LHCN-M2 (cell line): ENCODE measurements at regions not wholly inside any gene's neighbourhood (a gene's known extent, or its start where the extent isn't known, plus 50 kb on each side); places are given as distances from the start of the nearest gene placed in this dataset.
"Not testable (repeated sequence)": the region's sequence is repeated elsewhere in the genome, so short reads cannot be mapped to it uniquely, and the experiment has no call there.

Source experiments
- DNase-seq: peaks from one replicate; pipeline ENCODE4 v3.0.0-alpha.2; 2012; ENCODE audit warnings: low read depth

DNA sequence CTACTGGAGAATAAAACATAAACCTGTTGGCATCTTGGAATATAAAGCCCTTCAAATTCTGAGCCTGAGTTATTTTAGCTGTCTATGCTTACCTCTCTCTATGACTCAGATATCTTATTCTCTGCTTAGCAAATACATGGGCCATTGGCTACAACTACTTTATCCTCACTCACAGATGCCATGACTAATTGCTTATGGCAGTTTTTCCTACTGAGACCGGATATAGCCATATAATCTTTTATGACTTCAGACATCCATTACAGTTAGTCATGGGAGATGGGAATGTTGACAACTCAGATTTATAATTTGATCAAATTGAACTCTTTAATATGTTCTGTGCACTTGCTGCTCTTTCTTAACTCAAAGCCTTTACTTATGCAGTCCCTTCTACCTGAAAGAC, 502.4 kb upstream of the ATP2B1 start:
- peak; percentile 92 for DNase-seq

DNA sequence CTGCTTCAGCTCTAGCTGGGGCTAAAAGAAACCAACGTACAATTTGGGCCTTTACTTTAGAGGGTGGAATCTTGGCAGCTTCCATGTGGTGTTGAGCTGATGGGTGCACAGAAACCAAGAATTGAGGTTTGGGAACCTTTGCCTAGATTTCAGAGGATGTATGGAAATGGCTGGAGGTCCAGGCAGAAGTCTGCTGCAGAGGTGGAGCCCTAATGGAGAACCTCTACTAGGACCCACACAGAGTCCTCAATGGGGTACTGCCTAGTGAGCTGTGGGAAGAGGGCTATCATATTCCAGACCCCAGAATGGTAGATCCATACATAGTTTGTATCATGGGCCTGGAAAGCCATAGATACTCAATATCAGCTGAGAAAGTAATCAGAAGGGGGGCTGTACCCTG, 500.4 kb upstream of the ATP2B1 start:
- DNase-seq, result no peak

DNA sequence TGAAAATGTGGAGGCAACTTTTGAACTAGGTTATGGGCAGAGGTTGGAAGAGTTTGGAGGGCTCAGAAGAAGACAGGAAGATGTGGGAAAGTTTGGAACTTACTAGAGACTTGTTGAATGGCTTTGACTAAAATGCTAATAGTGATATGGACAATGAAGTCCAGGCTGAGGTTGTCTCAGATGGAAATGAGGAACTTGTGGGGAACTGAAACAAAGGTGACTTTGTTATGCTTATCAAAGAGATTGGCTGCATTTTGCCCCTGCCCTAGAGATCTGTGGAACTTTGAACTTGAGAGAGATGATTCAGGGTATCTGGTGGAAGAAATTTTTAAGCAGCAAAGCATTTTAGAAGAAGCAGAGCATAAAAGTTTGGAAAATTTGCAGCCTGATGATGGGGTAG, 499.7 kb upstream of the ATP2B1 start:
- DNase-seq, result not testable (repeated sequence)

DNA sequence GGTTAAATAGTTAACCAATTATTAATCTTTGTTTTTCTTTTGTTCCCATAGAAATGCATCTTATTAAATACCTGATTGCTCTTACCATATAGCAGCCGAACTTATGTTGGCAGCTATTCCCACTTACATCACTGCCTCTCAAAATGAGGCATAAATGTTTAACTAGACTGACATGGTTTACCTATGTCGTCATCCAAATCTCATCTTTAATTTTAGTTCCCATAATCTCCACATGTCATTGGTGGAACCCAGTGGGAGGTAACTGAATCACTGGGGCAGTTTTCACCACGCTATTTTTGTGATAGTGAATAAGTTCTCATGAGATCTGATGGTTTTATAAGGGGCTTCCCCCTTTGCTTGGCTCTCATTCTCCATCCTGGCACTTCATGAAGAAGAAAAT, 499.2 kb upstream of the ATP2B1 start:
- DNase-seq, result no peak

DNA sequence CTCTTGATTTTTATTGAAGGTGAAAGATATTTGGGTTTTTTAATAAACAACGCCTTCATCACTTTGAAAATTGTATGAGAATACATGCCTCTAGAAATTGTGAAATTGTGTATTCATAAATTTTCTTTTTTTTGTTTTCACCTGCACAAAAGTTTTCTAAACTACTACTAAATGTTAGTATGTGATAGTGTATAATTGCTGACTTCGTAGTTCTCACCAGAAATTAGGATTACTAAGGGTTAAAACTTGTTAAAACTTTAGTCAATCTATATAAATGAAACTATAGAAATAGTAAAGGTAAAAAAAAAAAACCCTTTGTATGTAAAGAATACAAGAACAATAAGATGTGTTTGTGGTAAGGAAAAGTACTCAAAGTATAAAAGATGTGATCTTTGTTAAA, 496.5 kb upstream of the ATP2B1 start:
- no peak for DNase-seq

DNA sequence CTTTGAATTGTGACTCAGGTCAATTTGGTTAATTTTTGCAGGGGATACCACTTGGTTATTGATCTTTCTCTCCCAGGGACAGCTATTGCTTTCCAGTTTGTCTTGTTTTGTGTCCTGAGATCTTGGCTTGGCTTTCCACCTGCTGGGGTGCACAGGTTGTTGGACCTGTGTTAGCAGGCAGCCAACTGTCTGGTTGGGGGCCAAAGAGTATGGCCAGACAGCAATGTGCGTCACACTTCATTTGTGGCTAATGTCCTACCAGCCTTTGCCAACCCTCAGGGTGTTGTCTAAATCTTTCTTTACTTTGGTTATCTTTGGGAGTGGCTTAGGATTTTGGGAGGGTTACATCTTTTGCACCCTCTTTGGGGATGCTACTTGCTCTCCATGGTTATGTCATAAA, 494.9 kb upstream of the ATP2B1 start:
- no peak for DNase-seq

DNA sequence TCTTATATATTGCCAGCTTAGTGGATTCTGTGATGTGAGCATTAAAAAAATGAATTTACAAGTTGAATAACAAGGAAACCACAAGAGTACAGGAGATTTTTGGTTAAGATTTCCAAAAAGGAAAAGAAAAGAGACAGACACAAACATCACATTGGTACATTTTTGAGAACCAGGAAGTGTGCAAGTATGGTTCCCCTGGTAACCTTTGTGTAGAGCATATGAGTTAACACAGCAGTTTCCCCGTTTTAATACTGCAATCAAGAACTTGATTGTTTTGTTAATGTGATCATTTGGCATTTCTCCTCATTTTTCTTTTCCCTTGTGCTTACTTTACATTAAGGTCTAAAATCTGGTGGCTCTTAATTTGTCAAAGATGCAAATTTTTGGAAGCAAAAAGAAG, 490.4 kb upstream of the ATP2B1 start:
- DNase-seq, result peak; percentile 21

DNA sequence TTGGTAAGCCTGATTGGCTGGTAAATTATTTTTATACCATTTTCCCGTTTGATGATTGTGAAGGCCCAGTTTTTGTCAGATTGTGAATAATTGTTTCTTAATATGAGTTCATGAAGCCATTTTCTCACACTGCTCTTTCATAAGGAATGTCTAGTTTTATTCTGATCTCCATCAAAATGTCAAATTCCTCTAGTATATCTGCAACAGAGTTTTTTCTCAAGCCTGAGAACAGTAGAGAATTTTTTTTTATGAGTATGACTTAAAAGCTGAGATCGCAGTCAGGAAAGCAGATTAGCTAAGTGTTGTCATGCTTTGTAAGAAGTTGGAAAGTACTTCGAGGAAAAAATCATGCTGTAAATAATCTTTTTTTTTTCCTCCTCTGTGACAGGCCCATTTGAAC, 484.9 kb upstream of the ATP2B1 start:
- no peak for DNase-seq

DNA sequence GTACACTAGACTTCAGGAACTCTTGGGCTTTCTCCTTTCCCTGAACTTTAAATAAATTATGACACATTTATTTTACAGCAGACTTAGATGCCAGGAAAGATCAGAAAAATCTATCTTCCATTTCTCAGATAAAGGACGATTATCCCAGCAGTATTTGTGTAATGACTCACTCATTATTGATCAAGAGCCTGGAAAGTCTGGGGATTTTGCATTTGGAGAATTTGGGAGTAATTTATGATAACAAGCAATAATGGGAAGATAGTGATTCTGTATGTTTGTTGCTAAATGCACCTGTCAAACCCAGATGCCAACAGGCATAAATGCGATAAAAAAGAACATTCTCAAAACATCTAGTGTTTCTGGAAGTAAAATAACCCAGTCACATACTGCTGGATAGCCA, 480.2 kb upstream of the ATP2B1 start:
- no peak for DNase-seq

DNA sequence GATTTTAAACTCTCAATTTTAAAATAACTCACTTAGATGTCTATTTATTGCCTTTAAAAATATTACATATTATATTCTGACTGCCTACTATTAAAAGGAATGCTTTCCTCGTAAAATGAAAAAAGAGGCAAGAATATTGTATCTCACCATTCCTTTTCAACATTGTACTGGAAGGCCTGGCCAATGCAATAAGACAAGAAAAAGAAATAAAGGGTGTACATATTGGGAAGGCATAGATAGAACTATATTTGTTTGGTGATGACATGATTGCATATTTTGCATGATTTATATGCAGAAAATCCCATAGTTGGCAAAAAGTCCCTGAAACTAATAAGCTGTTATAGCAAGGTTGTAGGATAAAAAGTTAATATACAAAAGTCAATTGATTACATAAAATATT, 474.6 kb upstream of the ATP2B1 start:
- no peak for DNase-seq

DNA sequence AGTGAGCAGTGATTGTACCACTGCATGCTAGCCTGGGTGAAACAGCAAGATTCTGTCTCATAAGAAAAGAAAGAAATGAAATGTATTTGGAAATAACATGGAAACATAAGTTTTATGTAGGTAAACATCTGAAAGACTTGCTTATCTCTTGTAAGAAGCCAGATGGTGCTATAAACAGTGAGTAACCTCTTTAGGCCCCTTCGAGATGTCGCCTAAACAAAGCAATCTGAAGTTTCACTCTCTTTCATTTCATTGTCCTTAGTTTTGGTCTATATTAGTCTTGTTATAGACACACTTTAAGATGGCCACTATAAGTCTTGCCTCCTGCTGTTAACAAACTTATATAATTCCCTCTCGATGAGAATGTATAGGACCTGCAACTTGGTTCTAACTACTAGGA, 472.6 kb upstream of the ATP2B1 start:
- no peak for DNase-seq

DNA sequence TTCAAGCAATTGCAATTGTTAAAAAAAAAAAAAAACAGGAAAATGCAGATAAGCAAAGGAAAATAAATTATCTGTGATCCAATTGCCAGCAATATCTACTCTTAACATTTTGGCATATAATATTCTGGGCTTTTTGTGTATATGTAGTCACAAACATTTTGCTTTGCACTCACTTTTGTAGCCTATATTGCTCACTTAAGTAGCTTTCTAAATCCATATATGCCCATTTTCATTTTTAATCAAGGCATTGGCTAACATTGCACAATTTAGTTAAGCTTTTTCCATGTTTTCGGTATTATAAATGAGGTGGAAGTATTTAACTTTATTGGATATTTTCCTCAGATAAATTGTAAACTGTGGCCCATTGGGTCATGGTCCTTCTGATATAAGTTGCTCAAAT, 466.3 kb upstream of the ATP2B1 start:
- DNase-seq, result no peak

DNA sequence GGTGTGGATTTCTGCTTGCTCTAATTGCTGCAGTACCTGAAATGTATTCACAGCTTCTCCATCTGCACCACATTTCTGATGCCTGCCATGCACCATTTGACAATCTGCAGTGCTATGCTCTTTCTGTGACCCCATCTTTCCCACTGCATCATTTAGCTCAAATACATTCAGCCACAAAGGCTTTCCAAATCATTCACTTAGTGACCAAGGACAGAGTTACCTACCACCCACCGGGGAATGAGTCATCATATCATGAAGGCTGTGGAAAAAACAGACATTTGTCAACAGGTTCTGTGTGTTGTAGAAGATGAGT, 465.5 kb upstream of the ATP2B1 start:
- DNase-seq, result peak; percentile 67

DNA sequence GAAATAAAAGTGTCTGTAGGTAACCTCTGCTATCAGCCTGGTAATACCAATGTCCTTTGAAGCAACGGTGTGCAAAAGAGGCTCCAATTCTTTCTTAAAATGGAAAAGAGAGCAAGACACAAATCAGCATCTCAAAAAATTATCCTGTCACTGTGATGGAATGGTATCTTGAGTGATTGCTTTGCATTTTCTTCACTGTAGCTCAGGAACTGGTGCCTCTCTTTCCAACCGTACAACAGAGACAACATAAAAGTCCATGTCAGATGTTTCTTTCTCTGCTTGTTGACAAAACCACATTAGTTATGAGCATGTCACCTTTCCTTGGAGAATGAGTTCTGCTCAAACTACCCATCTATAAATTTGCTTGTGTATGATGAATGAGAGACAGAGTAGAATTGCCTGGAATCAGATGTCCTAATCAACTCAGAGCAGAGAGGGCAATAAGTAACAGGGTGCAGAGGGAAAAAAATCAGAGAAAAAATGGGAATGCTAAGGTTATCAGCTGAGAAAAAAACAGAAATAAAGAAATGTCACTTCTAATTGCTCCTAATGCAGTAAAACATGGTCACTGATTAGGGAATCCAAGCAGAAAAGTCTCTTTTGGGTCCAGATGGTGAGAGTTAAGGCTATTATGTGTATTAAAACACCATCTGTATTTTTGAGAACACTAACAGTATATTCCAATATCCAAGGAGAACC, 465.0 kb upstream of the ATP2B1 start:
- no peak for DNase-seq

DNA sequence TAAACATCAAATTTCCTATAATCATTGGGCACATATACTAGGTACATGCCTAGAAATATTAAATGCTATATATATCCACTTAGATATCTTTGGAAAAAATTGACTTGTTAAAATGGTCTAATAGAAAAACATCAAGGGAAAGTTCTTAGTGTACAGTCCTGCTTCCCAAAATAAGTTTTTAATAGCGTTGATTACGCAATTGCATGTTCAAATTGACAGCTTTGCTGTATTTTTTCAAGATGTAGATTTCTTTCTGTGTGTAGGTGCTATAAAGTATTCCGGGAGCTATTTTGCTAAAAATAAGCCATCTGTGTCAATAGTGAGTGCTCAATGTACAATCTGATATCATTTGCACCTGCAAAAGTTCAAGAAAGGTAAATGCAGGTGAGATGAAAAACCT, 463.9 kb upstream of the ATP2B1 start:
- no peak for DNase-seq

DNA sequence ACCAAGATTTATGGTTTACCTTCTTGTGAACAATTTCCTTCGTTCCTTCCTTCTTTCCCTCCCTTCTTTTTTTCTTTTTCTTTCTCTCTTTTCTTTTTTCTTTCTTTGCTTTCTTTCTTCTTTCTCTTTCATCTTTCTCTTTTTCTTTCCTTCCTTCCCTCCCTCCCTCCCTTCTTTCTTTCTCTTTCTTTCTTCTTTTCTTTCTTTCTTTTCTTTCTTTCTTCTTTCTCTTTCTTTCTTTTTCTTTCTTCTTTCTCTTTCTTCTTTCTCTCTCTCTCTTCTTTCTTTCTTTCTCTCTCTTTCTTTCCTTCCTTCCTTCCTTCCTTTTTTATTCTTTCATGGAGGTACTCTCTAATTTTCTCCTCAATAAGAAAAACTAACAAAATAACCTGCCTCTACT, 462.1 kb upstream of the ATP2B1 start:
- no peak for DNase-seq

DNA sequence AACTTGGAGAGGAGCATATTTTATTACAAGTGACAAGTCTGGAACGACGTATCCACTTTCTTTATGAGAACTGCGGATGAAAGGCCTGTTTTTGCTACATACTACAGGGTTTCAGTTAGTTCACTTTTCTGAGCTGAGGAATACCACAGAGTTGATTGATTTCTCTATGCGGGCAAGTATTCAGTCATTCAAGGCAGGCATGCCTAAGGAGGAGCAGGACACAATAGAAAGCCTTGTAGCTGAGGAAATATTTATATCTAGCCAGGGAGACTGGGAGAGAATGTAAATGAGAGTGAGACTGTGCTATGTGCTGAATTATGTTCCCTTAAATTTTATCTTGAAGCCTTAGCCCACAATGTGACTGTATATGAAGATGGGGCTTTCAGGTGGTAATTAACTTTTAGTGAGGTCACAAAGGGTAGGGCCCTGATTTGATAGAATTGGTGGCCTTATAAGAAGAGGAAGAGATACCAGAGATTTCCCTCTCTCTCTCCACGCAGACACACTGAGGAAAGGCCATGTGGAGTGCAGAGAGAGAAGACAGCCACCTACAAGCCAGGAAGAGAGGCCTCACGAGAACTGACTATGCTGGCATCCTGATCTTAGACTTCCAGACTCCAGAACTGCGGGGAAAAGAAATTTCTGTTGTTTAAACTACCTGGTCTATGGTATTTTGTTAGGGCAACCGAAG, 459.0 kb upstream of the ATP2B1 start:
- no peak for DNase-seq

DNA sequence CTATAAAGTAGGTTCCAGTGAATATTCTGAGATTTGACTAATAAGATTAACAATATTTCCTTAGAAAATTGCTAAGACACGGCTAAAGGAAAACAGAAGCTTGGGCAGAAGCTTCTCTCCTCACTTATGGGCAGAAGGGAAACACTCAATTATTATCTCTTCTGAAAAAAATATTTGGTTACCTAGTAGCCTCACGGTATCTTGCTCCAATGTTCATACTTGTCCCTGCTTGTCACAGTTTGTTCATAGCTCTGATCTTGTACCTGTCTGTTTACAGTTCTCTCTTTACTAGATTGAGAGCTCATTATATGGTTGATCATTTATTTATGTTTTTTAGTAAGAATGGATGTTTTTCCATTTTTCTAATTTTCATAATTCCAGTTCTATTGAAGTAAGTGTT, 458.0 kb upstream of the ATP2B1 start:
- no peak for DNase-seq

DNA sequence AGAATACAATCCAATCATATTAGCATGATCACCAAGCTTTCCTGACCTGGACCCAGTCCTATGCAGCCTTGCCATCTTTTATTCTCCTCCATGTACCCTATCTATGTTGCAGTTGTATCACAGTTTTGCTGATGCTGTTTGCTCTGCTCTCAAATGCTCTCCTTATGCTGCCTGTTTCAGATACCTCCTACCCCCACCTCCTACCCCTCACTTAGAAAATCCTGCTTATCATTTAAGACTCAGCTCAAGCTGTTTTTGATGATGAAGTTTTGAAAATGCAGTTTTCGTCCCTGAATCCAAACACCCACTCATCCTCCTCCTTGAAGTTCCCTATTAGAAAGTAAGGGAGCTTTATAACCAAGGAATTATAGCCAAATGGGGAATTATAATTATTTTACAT, 457.4 kb upstream of the ATP2B1 start:
- no peak for DNase-seq

DNA sequence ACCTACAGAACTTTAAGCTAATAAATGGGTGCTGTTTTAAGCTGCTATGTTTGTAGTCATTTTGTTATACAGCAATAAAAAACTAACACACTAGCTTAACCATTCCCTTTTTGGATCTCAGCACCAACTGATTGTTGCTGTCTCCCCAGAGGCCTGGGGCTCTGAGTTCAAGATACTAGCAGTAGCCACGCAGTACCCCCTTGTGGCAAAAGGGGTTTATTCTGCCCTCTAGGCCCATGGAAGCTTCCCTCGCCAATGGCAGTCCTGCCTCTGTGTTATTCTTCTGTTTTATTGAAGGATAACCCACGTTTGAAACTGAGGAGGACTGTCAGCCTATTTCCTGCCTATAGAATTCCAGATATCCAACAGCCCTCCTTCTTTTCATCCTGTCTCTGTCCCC, 455.3 kb upstream of the ATP2B1 start:
- peak; percentile 9 for DNase-seq

DNA sequence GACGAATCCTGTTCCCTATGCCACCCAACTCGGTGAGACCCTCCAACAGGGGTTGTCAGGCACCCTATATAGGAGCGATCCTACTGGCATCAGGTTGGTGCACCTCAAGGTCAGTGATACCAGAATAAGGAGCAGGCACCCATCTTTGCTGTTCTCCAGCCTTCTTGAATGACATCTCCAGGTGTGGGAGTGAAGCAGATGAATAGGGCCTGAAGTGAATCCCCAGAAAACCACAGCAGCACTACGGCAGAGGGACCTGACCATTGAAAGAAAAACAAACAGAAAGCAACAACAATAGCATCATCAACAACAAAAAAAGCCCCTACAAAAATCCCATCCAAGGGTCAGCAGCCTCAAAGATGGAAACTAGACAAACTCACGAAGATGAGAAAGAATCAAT, 445.2 kb upstream of the ATP2B1 start:
- DNase-seq, result peak; percentile 36

DNA sequence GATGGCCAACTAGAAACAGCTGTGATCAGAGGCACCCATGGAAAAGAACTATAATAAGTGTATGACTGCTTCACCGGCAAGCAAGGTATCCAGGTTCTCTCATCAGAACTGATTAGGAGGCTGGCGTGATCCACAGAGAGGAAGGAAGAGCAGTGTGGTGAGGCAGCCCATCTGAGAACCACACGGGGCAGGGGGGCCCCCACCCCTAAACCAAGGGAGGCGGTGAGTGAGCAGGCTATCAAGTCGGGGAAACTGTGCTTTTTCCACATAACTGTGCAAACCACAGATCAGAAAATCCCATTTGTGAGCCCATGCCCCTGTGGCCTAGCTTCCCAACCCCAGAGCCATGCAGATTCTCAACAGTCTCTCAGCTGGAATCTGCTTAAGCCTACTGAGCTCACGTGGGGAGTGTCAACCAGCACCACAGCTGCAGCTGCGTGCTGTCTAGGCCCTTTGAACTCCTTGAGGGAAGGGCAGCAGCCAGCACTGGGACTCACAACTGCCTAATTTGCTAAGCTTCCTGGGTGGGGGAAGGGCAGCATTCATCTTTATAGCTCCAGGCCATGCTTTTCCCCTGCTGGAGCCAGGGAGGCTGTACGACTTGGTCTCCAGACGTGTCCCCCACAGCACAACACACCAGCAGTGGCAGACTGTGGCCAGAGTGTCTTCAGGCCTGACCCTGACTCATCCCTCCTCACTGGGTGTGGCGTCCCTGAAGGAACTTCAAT, 444.4 kb upstream of the ATP2B1 start:
- peak; percentile 60 for DNase-seq

DNA sequence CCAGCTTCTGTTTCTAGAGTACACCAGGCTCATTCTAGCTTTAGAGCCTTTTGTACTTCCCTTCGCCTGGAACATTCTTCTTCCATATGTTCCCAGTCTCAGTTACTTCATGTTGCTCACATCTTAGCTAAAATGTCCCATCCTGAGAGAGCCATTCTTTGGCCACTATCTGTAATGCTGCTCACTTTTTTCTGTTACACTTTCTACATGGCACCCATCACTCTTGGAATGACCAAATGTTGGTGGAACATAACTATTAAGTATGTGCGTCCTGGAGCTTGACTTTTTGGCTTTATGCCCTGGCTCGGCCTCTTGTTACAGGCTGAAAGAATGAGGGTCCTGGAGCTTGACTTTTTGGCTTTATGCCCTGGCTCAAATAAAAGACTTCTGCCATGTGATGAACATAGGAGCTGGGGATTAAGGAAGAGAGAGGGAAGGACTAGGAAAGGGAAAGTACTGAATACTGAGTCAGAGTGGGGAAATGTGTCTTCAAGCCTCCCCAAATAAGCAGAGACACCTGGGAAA, 442.9 kb upstream of the ATP2B1 start:
- DNase-seq, result no peak
